Activated CD8-positive, alpha-beta T cell treated with anti-CD3 and anti-CD28 coated beads for 36 hours (primary cell): ENCODE measurements at regions not wholly inside any gene's neighbourhood (a gene's known extent, or its start where the extent isn't known, plus 50 kb on each side); places are given as distances from the start of the nearest gene placed in this dataset.
A peak's percentile ranks its signal among the peaks of the same experiment; 100 is the strongest.

ENCODE experiments used
- ATAC-seq: fragments of 200-7000 bp; cut with Tn5 transposase; one replicate; pipeline ENCODE4 v1.10.0; 2021; ENCODE audit warnings: mild to moderate bottlenecking, moderate library complexity
- CTCF ChIA-PET: fragments of 350-600 bp; sonication (Branson Sonifier 250); formaldehyde crosslinking; loops from one replicate; lab custom pipeline; 2021; ENCODE audit warnings: antibody characterized with exemption; lab: Charles Lee
- POLR2A ChIA-PET: fragments of 350-600 bp; sonication (Branson Sonifier 250); formaldehyde crosslinking; loops from one replicate; lab custom pipeline; 2021; ENCODE audit warnings: antibody characterized with exemption; lab: Charles Lee
- DNase-seq: peaks from one replicate; pipeline ENCODE4 v3.0.0-alpha.2; 2020
- H3K27ac Mint-ChIP-seq: one replicate; pipeline ENCODE4 v1.8.0; 2021; ENCODE audit warnings: mild to moderate bottlenecking, mixed read lengths
- H3K27me3 Mint-ChIP-seq: one replicate; pipeline ENCODE4 v1.8.0; 2021; ENCODE audit warnings: mixed read lengths
- H3K36me3 Mint-ChIP-seq: one replicate; pipeline ENCODE4 v1.8.0; 2021; ENCODE audit warnings: low read depth, mixed read lengths
- H3K4me1 Mint-ChIP-seq: one replicate; pipeline ENCODE4 v1.8.0; 2021; ENCODE audit warnings: low read depth, mixed read lengths
- H3K4me3 Mint-ChIP-seq: one replicate; pipeline ENCODE4 v1.8.0; 2021; ENCODE audit warnings: mild to moderate bottlenecking, moderate library complexity, mixed read lengths
- H3K9me3 Mint-ChIP-seq: one replicate; pipeline ENCODE4 v1.8.0; 2021; ENCODE audit warnings: mixed read lengths
- intact Hi-C: fragments of 100-400 bp; cut with micrococcal nuclease; formaldehyde crosslinking; loops from one replicate; pipeline ENCODE4 v1.10.0; 2022
- TF ChIP-seq, protein P1 (sequence below): fragments of 200-600 bp; IDR thresholded peaks from one replicate; pipeline ENCODE4 v1.8.0; 2022; ENCODE audit warnings: antibody characterized with exemption, mild to moderate bottlenecking

DNA sequence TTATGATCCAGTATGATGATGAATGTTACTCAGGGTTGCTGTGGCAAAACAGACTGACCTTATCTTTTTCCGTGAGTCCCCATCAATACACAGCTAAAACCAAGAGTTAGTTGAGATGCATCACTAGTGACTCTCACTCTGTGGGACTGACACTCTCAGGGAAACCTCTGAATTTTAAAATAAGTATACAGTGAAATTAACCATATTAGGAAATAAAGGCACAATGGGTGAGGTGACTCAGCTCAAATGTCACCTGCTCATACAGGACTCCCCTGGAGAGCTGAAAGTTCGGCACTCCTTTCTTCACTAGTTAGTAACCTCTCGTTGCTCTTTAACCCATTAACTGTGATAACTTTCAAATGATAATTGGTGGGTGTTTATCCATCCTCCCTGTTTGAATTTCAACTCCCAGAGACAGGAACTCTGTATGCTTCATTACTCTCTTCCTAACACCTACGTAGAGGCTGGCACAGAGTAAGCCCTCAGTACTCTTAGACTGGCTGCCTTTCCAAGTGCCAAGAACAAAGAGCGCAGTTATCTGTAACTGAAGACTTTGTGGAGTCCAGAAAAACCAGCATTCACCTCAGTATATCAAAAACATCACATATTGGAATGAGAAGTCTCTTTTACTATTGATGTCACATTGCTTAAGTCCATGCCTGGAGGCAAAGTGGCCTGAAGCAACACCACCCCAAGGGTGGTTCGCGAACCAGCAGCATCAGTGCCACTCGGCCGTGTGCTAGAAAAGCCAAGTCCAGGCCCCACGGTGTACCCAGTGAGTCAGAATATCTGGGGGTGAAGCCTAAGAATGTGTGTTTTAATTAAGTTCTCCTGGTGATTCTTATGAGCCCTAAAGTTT is 91.1 kb downstream of the NIBAN1 start:
- CTCF ChIA-PET: interaction anchor here (1.0 kb wide), 1 partner anchor 78 kb away, joined by 3 read pairs; no protein-coding TSS in a partner anchor
- TF ChIP-seq, protein P1, sequence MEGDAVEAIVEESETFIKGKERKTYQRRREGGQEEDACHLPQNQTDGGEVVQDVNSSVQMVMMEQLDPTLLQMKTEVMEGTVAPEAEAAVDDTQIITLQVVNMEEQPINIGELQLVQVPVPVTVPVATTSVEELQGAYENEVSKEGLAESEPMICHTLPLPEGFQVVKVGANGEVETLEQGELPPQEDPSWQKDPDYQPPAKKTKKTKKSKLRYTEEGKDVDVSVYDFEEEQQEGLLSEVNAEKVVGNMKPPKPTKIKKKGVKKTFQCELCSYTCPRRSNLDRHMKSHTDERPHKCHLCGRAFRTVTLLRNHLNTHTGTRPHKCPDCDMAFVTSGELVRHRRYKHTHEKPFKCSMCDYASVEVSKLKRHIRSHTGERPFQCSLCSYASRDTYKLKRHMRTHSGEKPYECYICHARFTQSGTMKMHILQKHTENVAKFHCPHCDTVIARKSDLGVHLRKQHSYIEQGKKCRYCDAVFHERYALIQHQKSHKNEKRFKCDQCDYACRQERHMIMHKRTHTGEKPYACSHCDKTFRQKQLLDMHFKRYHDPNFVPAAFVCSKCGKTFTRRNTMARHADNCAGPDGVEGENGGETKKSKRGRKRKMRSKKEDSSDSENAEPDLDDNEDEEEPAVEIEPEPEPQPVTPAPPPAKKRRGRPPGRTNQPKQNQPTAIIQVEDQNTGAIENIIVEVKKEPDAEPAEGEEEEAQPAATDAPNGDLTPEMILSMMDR: no peak
- Mint-ChIP-seq H3K4me1 (peaks cover 27% of the 10 kb centered on the region), H3K4me3 (no peak overlapping the region), H3K27me3 (peaks cover 4% of the 10 kb centered on the region), H3K27ac (peak overlapping the region; percentile 71), H3K36me3 (peaks cover 11% of the 10 kb centered on the region), H3K9me3 (peaks cover 3% of the 10 kb centered on the region)
- POLR2A ChIA-PET: interaction anchor here (1.8 kb wide), 1 partner anchor 92 kb away, joined by 7 read pairs; the partner anchor contains the start of gene NIBAN1
- peak; percentile 37 for DNase-seq
- intact Hi-C loops: loop anchor here (2.0 kb wide), 2 partner anchors 16 to 90 kb away; no protein-coding TSS in a partner anchor
- peak; percentile 75 for ATAC-seq

DNA sequence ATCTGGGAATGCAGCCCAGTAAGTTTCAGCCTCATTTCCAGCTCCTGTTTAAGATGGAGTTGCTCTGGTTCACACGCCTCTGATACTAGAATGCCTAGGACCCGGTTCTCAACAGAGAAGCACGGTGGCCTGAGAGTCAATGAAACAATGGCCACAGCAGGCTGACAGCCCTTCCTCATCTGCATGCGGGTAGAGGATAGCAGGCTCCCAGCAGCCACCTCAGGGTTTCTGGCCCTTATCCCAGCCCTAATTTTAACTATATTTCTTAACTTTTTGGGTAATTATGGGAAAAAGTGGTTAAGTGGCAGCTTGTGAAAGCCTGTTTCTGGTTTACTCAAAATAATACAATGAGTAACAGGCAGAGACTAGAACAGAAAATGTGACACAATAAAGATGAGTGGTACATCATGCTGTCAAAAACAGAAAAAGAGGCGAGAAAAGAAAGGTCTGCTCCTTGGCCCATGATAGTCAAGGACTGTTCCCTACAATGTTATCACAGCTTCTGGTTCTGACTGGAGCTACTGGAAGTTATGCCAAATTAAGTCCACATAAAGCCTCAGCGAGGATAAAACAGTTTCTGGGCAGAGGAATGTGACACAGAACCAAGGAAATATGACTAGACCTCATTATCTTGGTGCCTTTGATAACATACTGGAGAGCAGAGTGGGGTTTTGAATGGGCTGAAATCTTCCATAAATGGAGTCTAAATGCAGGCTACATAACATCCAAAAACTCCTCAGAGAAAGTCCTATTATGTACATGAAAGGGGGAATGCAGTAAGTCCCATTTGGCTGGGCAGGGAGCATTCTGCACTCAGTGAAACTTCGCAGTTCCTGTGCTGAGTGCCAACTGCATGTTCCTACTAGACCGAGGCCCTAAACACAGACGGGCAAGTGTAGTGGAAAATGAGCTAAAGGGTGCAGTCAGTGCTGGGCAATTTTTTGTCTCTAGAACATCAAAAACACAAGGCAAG is 92.1 kb downstream of the NIBAN1 start:
- peak overlapping the region; percentile 80 for H3K27ac Mint-ChIP-seq
- H3K27me3 Mint-ChIP-seq: peaks cover 4% of the 10 kb centered on the region
- TF ChIP-seq, protein P1: no peak
- H3K9me3 Mint-ChIP-seq: peaks cover 3% of the 10 kb centered on the region
- H3K36me3 Mint-ChIP-seq: peaks cover 11% of the 10 kb centered on the region
- CTCF ChIA-PET: interaction anchor here (0.6 to 1.0 kb wide), 2 partner anchors 77 to 165 kb away, joined by 3 read pairs; no protein-coding TSS in a partner anchor
- H3K4me1 Mint-ChIP-seq: peaks cover 27% of the 10 kb centered on the region
- intact Hi-C loops: loop anchor here (2.0 kb wide), 2 partner anchors 15 to 91 kb away; no protein-coding TSS in a partner anchor
- POLR2A ChIA-PET: interaction anchor here (0.8 to 1.8 kb wide), 2 partner anchors 16 to 93 kb away, joined by 4 to 7 read pairs; partner anchors contain the start of gene NIBAN1
- DNase-seq: peak; percentile 20
- no peak overlapping the region for H3K4me3 Mint-ChIP-seq
- peak; percentile 73 for ATAC-seq

DNA sequence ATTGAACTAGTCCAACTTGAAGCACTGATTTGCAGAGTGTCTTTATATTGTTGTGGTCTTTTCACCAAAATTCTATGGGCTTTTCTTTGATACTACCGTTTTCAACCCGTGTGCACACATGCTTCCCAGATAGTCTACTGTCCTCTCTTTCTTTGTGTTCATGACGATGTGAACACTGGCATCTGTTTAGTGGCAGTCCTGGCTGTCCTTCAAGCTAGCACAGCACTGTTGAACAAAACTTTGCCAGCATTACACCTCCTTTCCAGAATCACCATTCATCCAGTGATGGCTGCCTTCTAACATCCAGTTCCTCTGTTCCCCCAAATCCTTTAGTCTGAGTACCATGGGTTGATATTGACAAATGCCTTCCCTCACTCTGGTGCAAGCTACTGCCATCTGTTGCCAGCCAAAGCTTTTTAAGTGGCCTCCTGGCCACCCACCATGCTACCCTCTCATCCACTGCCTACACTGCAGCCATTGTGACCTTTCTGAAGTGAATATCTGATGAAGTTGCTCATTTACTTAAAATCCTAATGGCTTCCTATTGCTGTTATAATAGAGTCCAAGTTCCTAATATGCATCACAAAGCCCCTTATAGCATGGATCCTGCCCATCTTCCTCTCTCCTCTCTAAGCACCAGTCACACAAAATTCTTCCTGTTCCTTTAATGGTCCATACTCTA is 94.3 kb downstream of the NIBAN1 start:
- Mint-ChIP-seq H3K36me3 (peaks cover 11% of the 10 kb centered on the region), H3K27ac (no peak overlapping the region)
- intact Hi-C loops: no loop called here

DNA sequence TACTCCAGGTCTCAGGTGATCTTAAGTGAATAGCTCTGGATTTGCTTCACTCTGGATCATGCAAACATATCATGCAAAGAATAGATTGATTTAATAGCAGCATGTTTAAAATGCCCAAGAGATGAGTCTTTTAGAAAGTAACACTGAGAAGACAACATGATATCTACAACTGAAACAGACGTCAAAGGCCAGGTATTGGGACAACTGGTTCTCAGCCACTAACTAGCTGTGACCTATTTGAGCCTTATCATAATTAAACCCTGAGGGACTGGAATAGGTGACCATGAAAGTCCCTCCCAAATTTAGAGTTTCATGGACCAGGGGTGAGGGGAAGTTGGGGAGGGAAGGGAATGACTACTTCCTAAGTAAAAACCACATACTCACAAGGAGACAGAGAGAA is 95.7 kb downstream of the NIBAN1 start:
- DNase-seq (no peak), ATAC-seq (no peak)
- Mint-ChIP-seq H3K27me3 (peaks cover 4% of the 10 kb centered on the region), H3K27ac (no peak overlapping the region), H3K9me3 (peaks cover 3% of the 10 kb centered on the region), H3K4me3 (no peak overlapping the region), H3K36me3 (peaks cover 11% of the 10 kb centered on the region), H3K4me1 (peaks cover 24% of the 10 kb centered on the region)
- intact Hi-C loops: no loop called here
- TF ChIP-seq, protein P1: no peak
- CTCF ChIA-PET: interaction anchor here (0.6 kb wide), 1 partner anchor 1524 kb away, joined by 4 read pairs; no protein-coding TSS in a partner anchor
- POLR2A ChIA-PET: no interaction called here

More for the DNA sequence above, 94.3 kb downstream of the NIBAN1 start:
- POLR2A ChIA-PET: interaction anchor here (1.3 kb wide), 1 partner anchor 13 kb away, joined by 3 read pairs; no protein-coding TSS in a partner anchor
- ATAC-seq (no peak), DNase-seq (no peak)
- CTCF ChIA-PET: interaction anchor here (0.7 to 1.4 kb wide), 3 partner anchors 58 to 84 kb away, joined by 3 to 5 read pairs (median 5); no protein-coding TSS in a partner anchor
- no peak overlapping the region for H3K4me3 Mint-ChIP-seq
- peaks cover 27% of the 10 kb centered on the region for H3K4me1 Mint-ChIP-seq
- peaks cover 3% of the 10 kb centered on the region for H3K9me3 Mint-ChIP-seq
- peaks cover 4% of the 10 kb centered on the region for H3K27me3 Mint-ChIP-seq
- TF ChIP-seq, protein P1: no peak
